ENCODE measurements at regions not wholly inside any gene's neighbourhood (a gene's known extent, or its start where the extent isn't known, plus 50 kb on each side); places are given as distances from the start of the nearest gene placed in this dataset.

DNA sequence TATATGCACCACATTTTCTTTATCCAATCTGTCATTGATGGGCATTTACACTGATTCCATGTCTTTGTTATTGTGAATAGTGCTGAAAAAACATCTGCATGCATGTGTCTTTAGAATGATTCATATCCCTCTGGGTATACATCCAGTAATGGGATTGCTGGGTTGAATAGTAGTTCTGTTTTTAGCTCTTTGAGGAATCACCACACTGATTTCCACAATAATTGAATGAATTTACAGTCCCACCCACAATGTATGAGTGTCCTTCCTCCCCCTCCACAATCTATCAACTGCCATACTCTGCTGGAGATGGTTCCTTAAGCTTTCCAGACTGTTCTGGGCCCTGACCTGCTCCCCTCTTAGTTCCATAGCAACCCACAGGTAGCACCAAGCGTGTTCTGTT lies 667.0 kb downstream of the LIG4 start:
- ATAC-seq: no peak

DNA sequence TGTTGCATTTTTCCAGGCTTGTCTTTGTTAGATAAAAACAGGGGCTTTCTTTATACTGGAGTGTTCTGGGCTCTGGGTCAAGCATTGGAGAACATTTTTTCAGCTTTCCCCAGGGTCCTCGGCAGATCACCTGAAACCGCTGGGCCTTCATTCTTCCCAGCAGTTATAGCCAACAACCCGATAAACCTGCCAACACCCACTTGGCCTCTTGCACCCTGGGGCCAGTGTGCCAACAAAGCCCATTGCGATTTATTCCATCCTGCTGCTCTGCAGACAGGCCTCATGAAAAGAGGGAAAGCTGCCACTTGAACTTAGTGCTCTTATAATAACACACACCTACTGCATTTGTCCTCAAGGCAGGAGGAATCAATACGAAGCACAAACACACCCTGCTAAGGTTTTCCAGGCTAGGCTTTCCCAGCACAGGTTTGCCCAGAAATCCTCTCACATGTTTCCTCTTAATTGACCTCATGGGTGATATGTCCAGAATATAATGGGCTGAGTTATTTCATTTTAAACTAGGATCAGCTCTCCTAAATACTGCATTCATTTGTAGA lies 669.3 kb downstream of the LIG4 start:
- Mint-ChIP-seq H3K27me3 (no peaks in the 10 kb centered on the region), H3K36me3 (no peaks in the 10 kb centered on the region)

More for the DNA sequence above, 667.0 kb downstream of the LIG4 start:
- no peak overlapping the region for H3K4me3 Mint-ChIP-seq
- no peaks in the 10 kb centered on the region for H3K27me3 Mint-ChIP-seq
- H3K9me3 Mint-ChIP-seq: peaks cover 3% of the 10 kb centered on the region
- no peaks in the 10 kb centered on the region for H3K4me1 Mint-ChIP-seq
- no peaks in the 10 kb centered on the region for H3K36me3 Mint-ChIP-seq
- no peak overlapping the region for H3K27ac Mint-ChIP-seq

DNA sequence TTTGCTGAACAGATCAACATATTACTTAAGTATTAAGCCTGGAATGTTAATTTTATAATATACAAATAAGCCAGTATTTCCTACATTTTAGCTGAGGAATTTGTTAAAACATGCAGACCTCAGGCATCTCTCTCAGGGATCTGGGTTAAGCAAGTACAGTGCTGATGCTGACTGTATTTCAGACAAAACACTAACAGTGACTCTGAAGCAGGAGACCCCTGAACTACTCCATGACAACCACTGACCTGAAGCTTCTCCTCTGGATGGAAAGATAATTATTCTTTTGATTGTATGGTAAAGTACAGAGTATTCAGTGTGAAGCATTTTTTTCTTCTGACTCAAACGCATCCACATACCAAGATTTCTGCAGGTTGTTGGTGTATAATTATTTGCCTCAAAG lies 680.8 kb downstream of the LIG4 start:
- ATAC-seq: no peak
- no peaks in the 10 kb centered on the region for H3K4me1 Mint-ChIP-seq

More for the DNA sequence above, 669.3 kb downstream of the LIG4 start:
- Mint-ChIP-seq H3K4me3 (no peak overlapping the region), H3K4me1 (no peaks in the 10 kb centered on the region), H3K9me3 (peaks cover 3% of the 10 kb centered on the region), H3K27ac (no peak overlapping the region)
- no peak for ATAC-seq

DNA sequence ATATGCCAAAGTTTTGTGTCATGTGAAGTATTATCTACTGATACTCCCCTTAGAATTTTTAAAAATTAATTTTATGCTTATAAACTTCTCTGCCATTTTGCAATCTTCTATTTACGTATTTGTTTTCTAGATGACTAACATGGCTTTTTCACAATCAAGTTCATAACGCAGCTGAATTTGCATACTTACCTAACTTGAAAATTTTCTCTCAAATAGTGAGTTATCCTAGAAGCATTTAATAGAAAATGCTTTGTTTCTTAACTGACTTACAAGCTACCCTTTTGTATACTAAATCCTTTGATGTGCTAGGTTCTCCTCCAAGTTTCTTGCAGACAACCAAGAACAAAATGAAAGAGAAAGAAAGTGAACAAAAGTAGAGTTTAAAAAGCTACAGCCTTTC lies 683.5 kb downstream of the LIG4 start:
- H3K27me3 Mint-ChIP-seq: no peaks in the 10 kb centered on the region
- no peak overlapping the region for H3K27ac Mint-ChIP-seq
- H3K9me3 Mint-ChIP-seq: peaks cover 4% of the 10 kb centered on the region
- H3K4me1 Mint-ChIP-seq: no peaks in the 10 kb centered on the region
- H3K4me3 Mint-ChIP-seq: no peak overlapping the region
- ATAC-seq: no peak
- no peaks in the 10 kb centered on the region for H3K36me3 Mint-ChIP-seq

More for the DNA sequence above, 680.8 kb downstream of the LIG4 start:
- Mint-ChIP-seq H3K36me3 (no peaks in the 10 kb centered on the region), H3K4me3 (no peak overlapping the region), H3K27me3 (no peaks in the 10 kb centered on the region), H3K27ac (no peak overlapping the region), H3K9me3 (peaks cover 6% of the 10 kb centered on the region)

DNA sequence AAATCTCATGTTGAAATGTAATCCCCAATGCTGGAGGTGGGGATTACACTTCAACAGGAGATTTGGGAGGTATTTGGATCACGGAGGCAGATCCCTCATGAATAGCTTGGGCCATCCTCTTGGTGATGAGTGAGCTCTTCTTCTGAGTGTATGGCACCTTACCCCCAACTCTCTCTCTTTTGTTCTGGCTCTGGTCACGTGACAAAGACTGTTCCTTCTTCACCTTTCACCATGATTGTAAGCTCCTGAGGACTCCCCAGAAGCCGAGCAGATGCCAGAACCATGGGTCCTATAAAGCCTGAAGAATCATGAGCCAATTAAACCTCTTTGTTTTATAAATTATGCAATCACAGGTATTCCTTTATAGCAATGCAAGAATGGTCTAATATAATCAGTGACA lies 684.2 kb downstream of the LIG4 start:
- H3K9me3 Mint-ChIP-seq: peaks cover 4% of the 10 kb centered on the region
- H3K27ac Mint-ChIP-seq: no peak overlapping the region
- no peak overlapping the region for H3K4me3 Mint-ChIP-seq
- H3K27me3 Mint-ChIP-seq: no peaks in the 10 kb centered on the region
- no peaks in the 10 kb centered on the region for H3K4me1 Mint-ChIP-seq
- no peaks in the 10 kb centered on the region for H3K36me3 Mint-ChIP-seq
- no peak for ATAC-seq

DNA sequence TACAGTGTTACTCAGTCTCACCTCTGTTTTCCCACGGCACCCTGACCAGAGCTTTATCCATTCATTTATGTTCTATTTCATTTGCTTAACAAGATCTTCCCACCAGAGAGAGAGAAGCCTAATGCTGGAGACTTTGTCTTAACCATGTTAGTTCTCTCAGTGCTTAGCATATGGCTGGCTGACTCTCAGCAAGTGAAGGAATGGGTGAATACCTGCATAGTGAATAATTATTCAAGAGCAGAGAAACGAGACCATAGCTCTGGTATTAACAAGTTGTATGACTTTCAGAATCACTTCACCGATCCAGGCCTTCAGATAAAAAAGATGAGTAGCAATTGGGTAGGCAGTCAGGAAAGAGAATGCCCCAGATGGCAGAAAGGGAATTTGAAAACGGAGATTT lies 686.3 kb downstream of the LIG4 start:
- Mint-ChIP-seq H3K27ac (no peak overlapping the region), H3K36me3 (no peaks in the 10 kb centered on the region), H3K27me3 (no peaks in the 10 kb centered on the region), H3K4me3 (no peak overlapping the region), H3K4me1 (no peaks in the 10 kb centered on the region), H3K9me3 (peaks cover 4% of the 10 kb centered on the region)
- no peak for ATAC-seq

DNA sequence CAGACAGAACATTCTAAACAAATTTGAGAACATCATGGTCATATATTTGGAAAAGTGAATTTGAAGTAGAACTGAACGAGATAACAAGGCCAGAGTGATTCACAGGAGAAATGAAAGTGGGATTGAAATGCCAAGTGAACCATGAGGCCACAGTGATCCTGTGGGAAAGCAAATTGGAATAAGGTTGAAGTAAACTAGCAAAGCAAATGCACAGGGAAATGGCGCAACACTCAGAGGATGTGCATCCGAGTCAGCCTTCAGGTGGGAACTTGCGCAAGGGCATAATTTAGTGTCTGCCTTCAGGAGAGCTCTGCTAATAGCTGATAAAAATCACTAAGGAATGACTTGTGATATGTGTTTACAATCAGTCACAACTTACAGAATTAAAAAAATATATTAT lies 696.6 kb downstream of the LIG4 start:
- no peak for ATAC-seq
- Mint-ChIP-seq H3K27ac (no peak overlapping the region), H3K9me3 (peaks cover 5% of the 10 kb centered on the region), H3K27me3 (no peaks in the 10 kb centered on the region), H3K4me1 (no peaks in the 10 kb centered on the region), H3K36me3 (no peaks in the 10 kb centered on the region), H3K4me3 (no peak overlapping the region)

DNA sequence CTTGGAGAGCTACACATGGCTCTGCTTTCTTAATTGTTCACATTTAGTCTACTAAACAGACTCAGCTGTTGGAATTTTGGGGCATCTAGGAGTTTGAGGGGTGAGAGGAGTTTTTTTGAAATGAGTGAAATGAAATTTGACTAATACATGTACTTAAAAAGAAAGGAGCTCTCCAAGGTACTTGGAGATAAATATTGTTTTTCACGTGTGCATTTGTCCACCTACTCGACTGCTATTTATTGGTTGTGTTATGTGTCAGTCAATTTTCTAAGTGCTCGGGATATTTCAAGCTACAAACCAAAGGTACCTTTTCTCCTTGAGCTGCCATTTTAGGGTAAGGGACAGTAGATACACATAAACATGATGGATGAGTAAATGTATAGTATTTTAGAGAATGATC lies 697.0 kb downstream of the LIG4 start:
- no peaks in the 10 kb centered on the region for H3K27me3 Mint-ChIP-seq
- peaks cover 5% of the 10 kb centered on the region for H3K9me3 Mint-ChIP-seq
- H3K27ac Mint-ChIP-seq: no peak overlapping the region
- no peaks in the 10 kb centered on the region for H3K4me1 Mint-ChIP-seq
- ATAC-seq: no peak
- no peaks in the 10 kb centered on the region for H3K36me3 Mint-ChIP-seq
- no peak overlapping the region for H3K4me3 Mint-ChIP-seq

DNA sequence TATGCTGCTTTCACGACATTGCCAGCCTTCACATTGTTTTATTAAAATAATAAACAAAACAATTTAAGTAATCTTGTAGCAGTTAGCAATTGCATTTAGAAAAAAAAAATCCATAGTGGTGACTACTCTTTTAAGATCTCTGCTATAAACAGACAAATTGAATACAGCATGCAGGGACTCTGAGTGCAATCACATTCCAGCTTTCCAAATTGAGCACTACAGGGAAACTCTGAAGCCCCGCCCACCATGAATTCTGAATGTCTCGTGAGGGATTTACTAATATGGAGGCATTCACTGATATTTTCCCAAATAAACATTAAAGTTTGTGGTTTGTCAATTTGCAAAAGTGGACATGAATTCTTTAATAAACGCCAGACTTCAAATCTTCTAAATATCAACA lies 698.8 kb downstream of the LIG4 start:
- Mint-ChIP-seq H3K4me3 (no peak overlapping the region), H3K27ac (no peak overlapping the region), H3K36me3 (no peaks in the 10 kb centered on the region), H3K9me3 (peaks cover 5% of the 10 kb centered on the region), H3K27me3 (no peaks in the 10 kb centered on the region), H3K4me1 (no peaks in the 10 kb centered on the region)
- no peak for ATAC-seq

DNA sequence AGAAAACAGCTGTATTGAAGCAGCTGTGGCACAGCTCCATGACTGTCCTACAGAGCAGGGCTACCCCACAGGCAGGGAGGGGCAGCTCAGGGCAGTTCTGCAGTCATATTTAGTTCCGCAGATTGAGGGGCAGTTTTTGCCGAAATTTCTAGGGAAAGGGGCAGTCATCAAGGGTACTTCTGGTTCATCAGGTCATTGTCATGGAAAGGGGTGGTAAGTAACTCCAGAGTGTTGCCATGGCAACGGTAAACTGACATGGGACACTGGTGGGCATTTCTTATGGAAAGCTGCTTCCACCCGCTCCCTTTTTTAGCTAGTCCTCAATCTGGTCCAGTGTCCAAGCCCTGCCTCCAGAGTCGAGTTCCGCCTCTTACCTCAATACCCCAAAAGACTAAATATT lies 702.8 kb downstream of the LIG4 start:
- Mint-ChIP-seq H3K27ac (no peak overlapping the region), H3K9me3 (no peaks in the 10 kb centered on the region), H3K4me3 (no peak overlapping the region), H3K27me3 (no peaks in the 10 kb centered on the region), H3K4me1 (no peaks in the 10 kb centered on the region), H3K36me3 (no peaks in the 10 kb centered on the region)
- ATAC-seq: no peak

DNA sequence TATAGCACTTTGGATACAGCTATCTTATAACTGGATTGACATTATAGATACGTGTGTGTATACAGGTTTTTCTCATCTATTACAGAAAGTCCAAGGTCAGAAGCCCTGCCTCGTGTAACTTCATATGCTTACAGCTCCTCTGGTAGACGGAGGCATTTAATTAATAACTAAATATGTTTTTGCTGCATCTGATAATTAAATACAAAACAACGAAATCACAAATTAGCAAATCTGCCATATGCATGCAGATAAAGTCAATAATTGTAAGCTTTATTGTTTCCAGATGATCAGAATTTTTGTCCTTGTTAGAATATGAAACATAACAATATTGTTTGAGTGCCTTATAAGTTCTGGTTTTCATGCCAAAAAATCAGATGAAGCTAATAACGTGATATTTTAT lies 717.7 kb downstream of the LIG4 start:
- Mint-ChIP-seq H3K9me3 (peaks cover 2% of the 10 kb centered on the region), H3K27me3 (no peaks in the 10 kb centered on the region), H3K4me1 (no peaks in the 10 kb centered on the region), H3K36me3 (no peaks in the 10 kb centered on the region), H3K4me3 (no peak overlapping the region), H3K27ac (no peak overlapping the region)
- no peak for ATAC-seq

DNA sequence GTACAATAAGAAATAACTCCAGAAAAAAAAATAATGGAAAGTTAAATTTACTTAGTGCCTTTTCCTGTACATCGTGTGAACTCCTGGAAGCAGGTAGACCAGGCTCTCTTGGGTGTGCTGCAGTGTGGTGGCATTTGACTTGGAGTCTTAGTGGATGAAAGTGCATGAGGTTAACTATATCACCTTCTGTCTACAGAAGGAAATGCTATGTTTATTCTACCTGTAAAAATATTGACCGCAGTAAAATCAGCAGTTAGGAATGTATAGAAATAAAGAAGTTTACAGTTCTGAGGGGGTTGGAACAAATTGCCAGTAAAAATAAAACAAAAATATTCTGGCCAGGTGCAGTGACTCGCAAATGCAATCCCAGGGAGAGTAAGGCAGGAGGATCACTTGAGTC lies 722.1 kb downstream of the LIG4 start:
- Mint-ChIP-seq H3K4me1 (no peaks in the 10 kb centered on the region), H3K36me3 (no peaks in the 10 kb centered on the region), H3K4me3 (no peak overlapping the region), H3K27ac (no peak overlapping the region), H3K27me3 (no peaks in the 10 kb centered on the region), H3K9me3 (peaks cover 16% of the 10 kb centered on the region)
- no peak for ATAC-seq

DNA sequence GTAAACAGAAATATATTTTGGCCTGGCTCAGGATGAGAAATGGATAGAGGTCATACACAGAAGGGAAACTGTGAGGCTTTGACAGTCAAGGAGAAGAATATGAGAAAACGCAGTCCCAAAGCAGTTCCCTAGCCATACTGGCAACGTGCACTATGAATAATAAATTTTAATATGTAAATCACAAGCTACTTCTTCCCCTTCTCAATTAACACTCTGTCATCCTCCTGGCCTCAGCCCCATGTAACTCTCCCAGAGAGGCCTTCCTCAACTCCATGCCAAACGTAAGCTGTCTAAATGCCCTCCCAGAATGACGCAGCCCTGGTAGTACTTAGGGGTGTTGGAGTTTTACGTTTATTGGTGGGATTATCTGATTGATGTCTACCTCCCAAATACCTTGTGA lies 732.6 kb downstream of the LIG4 start:
- no peaks in the 10 kb centered on the region for H3K4me1 Mint-ChIP-seq
- no peak for ATAC-seq
- H3K9me3 Mint-ChIP-seq: no peaks in the 10 kb centered on the region
- no peak overlapping the region for H3K27ac Mint-ChIP-seq
- no peak overlapping the region for H3K4me3 Mint-ChIP-seq
- no peaks in the 10 kb centered on the region for H3K36me3 Mint-ChIP-seq
- H3K27me3 Mint-ChIP-seq: no peaks in the 10 kb centered on the region

DNA sequence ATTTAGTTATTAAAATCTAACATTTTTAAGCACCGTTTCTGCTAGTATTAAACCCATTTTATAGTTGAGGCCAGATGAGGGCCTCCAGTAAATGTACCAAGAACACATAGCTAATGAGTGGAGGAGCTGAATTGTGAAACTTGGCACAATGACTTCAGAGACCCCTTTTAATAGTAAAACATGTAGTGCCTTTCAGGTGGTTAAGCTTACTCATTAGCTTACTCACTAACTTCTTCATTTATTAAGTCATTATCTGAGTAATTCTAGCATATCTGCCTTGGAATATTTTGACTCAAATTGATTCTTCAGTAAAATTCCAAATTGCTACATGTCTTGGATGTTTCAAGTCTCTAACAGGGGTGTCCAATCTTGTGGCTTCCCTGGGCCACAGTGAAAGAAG lies 735.2 kb downstream of the LIG4 start:
- no peaks in the 10 kb centered on the region for H3K9me3 Mint-ChIP-seq
- H3K4me3 Mint-ChIP-seq: no peak overlapping the region
- H3K36me3 Mint-ChIP-seq: no peaks in the 10 kb centered on the region
- ATAC-seq: no peak
- H3K27me3 Mint-ChIP-seq: no peaks in the 10 kb centered on the region
- no peaks in the 10 kb centered on the region for H3K4me1 Mint-ChIP-seq
- H3K27ac Mint-ChIP-seq: no peak overlapping the region

DNA sequence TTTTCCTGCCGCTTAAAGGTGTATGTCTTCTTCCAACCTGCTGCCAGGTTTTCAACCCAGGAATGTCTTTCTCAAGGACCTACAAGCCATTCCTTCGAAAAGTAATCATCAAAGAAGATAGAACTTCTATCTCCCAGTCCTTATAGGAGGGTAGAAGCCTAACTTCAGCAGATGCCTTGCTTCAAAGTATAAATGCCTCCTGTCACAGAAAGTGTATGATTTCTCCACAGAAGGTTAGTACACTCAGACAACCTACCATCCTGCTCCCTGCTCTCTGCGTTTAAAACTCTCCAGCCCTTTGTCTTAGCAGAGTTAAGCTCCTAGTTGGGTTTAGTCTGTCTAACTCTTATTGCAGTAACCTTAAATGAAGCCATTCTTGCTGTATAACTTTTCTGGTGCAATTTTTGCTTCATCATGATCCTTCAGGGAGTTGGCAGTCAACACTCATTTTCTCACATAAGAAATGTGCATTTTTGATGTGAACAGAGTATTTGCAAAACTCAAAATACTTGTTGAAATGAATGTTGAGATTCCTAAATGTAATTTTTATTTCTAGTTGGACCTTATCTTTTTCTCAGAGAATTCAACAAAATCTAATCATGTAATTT lies 737.5 kb downstream of the LIG4 start:
- Mint-ChIP-seq H3K27me3 (no peaks in the 10 kb centered on the region), H3K4me3 (no peak overlapping the region), H3K27ac (no peak overlapping the region), H3K4me1 (no peaks in the 10 kb centered on the region), H3K9me3 (peaks cover 5% of the 10 kb centered on the region), H3K36me3 (no peaks in the 10 kb centered on the region)
- ATAC-seq: no peak

DNA sequence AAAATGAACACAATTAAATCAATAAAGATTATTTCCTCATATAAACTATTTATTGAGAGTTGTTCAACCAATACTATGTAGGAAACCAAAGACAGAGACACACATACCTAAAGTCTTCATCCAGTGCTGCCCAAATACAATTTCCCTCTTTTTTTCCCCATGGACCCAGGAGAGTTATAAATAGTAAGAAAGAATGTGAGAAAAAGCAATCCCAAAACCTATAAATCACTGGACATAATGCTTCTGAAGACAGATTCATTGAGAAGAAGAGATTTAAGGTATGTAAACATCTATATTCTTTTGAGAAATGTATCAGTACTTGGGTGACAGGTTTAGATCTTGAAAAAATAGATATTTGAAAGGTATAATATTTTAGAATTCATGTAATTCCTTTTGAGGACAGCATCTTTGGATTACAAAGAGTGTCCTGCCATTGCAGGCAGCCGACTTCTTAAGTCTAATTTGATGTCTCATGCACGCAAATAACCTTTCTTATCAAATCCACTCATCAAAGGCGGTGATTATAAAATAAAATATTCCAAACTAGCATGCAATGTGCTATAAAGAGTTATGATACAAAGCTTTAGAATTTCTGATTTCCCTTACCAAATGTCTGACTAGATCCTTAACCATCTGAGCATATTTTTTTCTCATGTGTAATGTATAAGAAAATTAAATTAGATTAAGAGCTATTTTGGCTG lies 739.4 kb downstream of the LIG4 start:
- no peaks in the 10 kb centered on the region for H3K36me3 Mint-ChIP-seq
- no peak overlapping the region for H3K4me3 Mint-ChIP-seq
- peaks cover 6% of the 10 kb centered on the region for H3K9me3 Mint-ChIP-seq
- no peaks in the 10 kb centered on the region for H3K27me3 Mint-ChIP-seq
- H3K27ac Mint-ChIP-seq: no peak overlapping the region
- ATAC-seq: no peak
- no peaks in the 10 kb centered on the region for H3K4me1 Mint-ChIP-seq
